ENCODE measurements at regions not wholly inside any gene's neighbourhood (a gene's known extent, or its start where the extent isn't known, plus 50 kb on each side); places are given as distances from the start of the nearest gene placed in this dataset.

DNA sequence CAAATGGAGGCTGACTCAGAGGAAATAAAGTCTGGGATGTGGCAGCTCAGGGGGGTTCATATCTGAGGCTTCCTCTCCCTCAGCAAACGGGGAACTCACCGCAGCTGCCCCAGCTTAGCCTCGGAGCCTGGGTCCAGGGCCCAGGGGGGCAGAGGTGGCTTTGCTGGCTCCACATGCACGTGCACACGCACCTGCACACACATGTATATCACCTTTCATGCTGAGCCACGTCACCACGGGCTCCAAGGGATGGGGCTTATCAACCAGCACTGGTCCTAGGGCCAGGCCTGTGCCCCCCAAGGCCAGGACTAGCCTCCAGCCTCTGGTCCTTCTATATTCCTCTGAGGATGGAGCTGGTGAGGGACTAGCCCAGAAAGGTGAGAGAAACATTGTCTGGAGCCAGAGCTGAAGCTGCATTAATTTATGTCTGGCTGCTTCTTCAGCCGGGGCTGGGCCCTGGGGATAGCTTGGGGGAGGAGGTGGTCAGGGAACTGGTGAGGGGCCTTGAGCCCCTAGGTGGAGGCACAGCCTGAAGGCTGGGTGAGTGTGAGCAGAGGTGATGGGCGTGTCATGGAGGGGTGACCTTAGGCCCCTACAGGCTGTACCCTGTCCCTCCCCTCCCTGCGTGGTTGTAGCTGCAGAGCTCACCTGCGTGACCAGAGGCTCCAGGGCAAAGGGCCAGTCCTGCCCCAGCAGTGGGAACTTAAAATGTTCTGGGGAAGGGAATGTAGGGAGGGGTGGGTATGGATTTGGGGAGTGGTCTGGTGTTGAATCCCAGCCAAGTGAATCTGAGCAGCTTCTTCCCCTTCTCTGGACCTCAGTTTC lies 520.8 kb downstream of the PTPRU start:
- ATAC-seq (no peak), DNase-seq (ENCODE audit: low spot score) (no peak), FAIRE-seq (no peak)
- Histone ChIP-seq H3K4me1 (ENCODE audit: insufficient read depth, low read length) (no peaks in the 10 kb centered on the region), H3K79me2 (ENCODE audit: insufficient read depth, low read length) (no peaks in the 10 kb centered on the region), H3K36me3 (replicated peaks in 1 of 2; ENCODE audit: control insufficient read depth in 1 of 2, insufficient read depth in 2 of 2, low read length in 2 of 2) (no peaks in the 10 kb centered on the region), H3K4me2 (ENCODE audit: low read depth, low read length) (no peak overlapping the region), H3K27ac (ENCODE audit: extremely low read length, insufficient read depth, low read length) (no peak overlapping the region), H3K9me3 (ENCODE audit: low read length) (no peaks in the 10 kb centered on the region), H3K27me3 (ENCODE audit: control insufficient read depth in 1 of 2, insufficient read depth in 2 of 2, low read length in 2 of 2) (peaks cover 0 to 2% of the 10 kb centered on the region in 2 experiments; a peak in 1 of 5 replicates), H2AFZ (ENCODE audit: low read length) (no peak overlapping the region), H3K4me3 (replicated peaks in 1 of 3; ENCODE audit: insufficient read depth in 1 of 3, low read depth in 2 of 3, low read length in 3 of 3) (no peak overlapping the region), H3K9ac (ENCODE audit: insufficient read depth, low read depth, low read length) (no peak overlapping the region), H4K20me1 (ENCODE audit: insufficient read depth, low read length) (0 out of 2 replicates have a peak, but pooled peaks cover 2% of the 10 kb centered on the region)
- 0% methylated on average over 6 of the region's 11 CpGs for WGBS (ENCODE audit: low lambda C conversion rate)
- intact Hi-C loops (cut with micrococcal nuclease; ENCODE audit: unreplicated experiment), result no loop called here
- in situ Hi-C loops (cut with HindIII; ENCODE audit: extremely low pct_ligation_motif_present, low pct_unique_long_range_greater_than_20kb), result no loop called here
- POLR2A ChIA-PET, result no interaction called here
- BruUV-seq (replicated peaks), result no TSS peak
- no peak for TF ChIP-seq SETDB1 (CRISPR knock-in tag; IDR thresholded peaks at IDR 0.05; ENCODE audit: borderline replicate concordance)
- TF ChIP-seq, protein P1, sequence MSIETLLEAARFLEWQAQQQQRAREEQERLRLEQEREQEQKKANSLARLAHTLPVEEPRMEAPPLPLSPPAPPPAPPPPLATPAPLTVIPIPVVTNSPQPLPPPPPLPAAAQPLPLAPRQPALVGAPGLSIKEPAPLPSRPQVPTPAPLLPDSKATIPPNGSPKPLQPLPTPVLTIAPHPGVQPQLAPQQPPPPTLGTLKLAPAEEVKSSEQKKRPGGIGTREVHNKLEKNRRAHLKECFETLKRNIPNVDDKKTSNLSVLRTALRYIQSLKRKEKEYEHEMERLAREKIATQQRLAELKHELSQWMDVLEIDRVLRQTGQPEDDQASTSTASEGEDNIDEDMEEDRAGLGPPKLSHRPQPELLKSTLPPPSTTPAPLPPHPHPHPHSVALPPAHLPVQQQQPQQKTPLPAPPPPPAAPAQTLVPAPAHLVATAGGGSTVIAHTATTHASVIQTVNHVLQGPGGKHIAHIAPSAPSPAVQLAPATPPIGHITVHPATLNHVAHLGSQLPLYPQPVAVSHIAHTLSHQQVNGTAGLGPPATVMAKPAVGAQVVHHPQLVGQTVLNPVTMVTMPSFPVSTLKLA (IDR thresholded peaks at IDR 0.05), result peak; percentile 43; the same call in 1 of the 2 replicates
- CTCF ChIA-PET (ENCODE audit: low intra/inter-chr PET ratio, low total read pairs), result no interaction called here

DNA sequence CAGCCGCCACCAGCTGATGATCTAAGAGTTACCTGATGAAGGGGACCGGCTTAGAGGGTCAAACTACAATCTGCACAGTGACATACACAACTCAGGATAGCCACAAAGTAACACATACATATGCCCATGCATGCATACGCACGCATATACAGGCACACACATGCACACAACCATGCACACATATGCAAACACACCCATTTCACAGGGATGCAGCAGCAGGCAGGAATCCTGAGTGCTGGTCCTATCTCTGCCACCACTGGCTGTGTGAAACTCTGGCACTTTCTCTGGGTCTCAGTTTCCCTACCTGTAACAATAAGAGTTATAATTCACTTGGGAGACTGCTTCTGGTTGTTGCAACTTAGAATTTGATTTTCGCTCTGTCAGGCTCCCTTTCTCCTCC lies 520.2 kb downstream of the PTPRU start:
- H3K79me2 ChIP-seq (ENCODE audit: insufficient read depth, low read length), result no peaks in the 10 kb centered on the region
- intact Hi-C loops (cut with micrococcal nuclease; ENCODE audit: unreplicated experiment), result no loop called here
- CTCF ChIA-PET (ENCODE audit: low intra/inter-chr PET ratio, low total read pairs), result no interaction called here
- peaks cover 0 to 2% of the 10 kb centered on the region in 2 experiments; a peak in 1 of 5 replicates for H3K27me3 ChIP-seq (ENCODE audit: control insufficient read depth in 1 of 2, insufficient read depth in 2 of 2, low read length in 2 of 2)
- H3K9me3 ChIP-seq (ENCODE audit: low read length), result no peaks in the 10 kb centered on the region
- no peak overlapping the region for H3K4me2 ChIP-seq (ENCODE audit: low read depth, low read length)
- H3K36me3 ChIP-seq (replicated peaks in 1 of 2; ENCODE audit: control insufficient read depth in 1 of 2, insufficient read depth in 2 of 2, low read length in 2 of 2), result no peaks in the 10 kb centered on the region
- no peak overlapping the region for H2AFZ ChIP-seq (ENCODE audit: low read length)
- ATAC-seq, result no peak
- no peak overlapping the region for H3K27ac ChIP-seq (ENCODE audit: extremely low read length, insufficient read depth, low read length)
- H3K4me3 ChIP-seq (replicated peaks in 1 of 3; ENCODE audit: insufficient read depth in 1 of 3, low read depth in 2 of 3, low read length in 3 of 3), result no peak overlapping the region
- no peak for DNase-seq (ENCODE audit: low spot score)
- no TSS peak for BruUV-seq (replicated peaks)
- H3K9ac ChIP-seq (ENCODE audit: insufficient read depth, low read depth, low read length), result no peak overlapping the region
- in situ Hi-C loops (cut with HindIII; ENCODE audit: extremely low pct_ligation_motif_present, low pct_unique_long_range_greater_than_20kb), result no loop called here
- no peaks in the 10 kb centered on the region for H3K4me1 ChIP-seq (ENCODE audit: insufficient read depth, low read length)
- H4K20me1 ChIP-seq (ENCODE audit: insufficient read depth, low read length), result 0 out of 2 replicates have a peak, but pooled peaks cover 2% of the 10 kb centered on the region
- 6% methylated on average over 3 of the region's 5 CpGs for WGBS (ENCODE audit: low lambda C conversion rate)
- POLR2A ChIA-PET, result no interaction called here
- FAIRE-seq, result no peak
- TF ChIP-seq ZNF644 (CRISPR knock-in tag; IDR thresholded peaks at IDR 0.05; ENCODE audit: low read depth), result no peak
- no peak for TF ChIP-seq KDM4B (CRISPR knock-in tag; IDR thresholded peaks at IDR 0.05)
- TF ChIP-seq GATAD1 (CRISPR knock-in tag; IDR thresholded peaks at IDR 0.05), result no peak
- TF ChIP-seq, protein P2, sequence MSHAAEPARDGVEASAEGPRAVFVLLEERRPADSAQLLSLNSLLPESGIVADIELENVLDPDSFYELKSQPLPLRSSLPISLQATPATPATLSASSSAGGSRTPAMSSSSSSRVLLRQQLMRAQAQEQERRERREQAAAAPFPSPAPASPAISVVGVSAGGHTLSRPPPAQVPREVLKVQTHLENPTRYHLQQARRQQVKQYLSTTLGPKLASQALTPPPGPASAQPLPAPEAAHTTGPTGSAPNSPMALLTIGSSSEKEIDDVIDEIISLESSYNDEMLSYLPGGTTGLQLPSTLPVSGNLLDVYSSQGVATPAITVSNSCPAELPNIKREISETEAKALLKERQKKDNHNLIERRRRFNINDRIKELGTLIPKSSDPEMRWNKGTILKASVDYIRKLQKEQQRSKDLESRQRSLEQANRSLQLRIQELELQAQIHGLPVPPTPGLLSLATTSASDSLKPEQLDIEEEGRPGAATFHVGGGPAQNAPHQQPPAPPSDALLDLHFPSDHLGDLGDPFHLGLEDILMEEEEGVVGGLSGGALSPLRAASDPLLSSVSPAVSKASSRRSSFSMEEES (CRISPR knock-in tag; IDR thresholded peaks at IDR 0.05), result no peak
- TF ChIP-seq, protein P3, sequence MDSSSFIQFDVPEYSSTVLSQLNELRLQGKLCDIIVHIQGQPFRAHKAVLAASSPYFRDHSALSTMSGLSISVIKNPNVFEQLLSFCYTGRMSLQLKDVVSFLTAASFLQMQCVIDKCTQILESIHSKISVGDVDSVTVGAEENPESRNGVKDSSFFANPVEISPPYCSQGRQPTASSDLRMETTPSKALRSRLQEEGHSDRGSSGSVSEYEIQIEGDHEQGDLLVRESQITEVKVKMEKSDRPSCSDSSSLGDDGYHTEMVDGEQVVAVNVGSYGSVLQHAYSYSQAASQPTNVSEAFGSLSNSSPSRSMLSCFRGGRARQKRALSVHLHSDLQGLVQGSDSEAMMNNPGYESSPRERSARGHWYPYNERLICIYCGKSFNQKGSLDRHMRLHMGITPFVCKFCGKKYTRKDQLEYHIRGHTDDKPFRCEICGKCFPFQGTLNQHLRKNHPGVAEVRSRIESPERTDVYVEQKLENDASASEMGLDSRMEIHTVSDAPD (CRISPR knock-in tag; IDR thresholded peaks at IDR 0.05), result no peak
- TF ChIP-seq, protein P4, sequence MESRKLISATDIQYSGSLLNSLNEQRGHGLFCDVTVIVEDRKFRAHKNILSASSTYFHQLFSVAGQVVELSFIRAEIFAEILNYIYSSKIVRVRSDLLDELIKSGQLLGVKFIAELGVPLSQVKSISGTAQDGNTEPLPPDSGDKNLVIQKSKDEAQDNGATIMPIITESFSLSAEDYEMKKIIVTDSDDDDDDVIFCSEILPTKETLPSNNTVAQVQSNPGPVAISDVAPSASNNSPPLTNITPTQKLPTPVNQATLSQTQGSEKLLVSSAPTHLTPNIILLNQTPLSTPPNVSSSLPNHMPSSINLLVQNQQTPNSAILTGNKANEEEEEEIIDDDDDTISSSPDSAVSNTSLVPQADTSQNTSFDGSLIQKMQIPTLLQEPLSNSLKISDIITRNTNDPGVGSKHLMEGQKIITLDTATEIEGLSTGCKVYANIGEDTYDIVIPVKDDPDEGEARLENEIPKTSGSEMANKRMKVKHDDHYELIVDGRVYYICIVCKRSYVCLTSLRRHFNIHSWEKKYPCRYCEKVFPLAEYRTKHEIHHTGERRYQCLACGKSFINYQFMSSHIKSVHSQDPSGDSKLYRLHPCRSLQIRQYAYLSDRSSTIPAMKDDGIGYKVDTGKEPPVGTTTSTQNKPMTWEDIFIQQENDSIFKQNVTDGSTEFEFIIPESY (CRISPR knock-in tag; IDR thresholded peaks at IDR 0.05), result no peak
- TF ChIP-seq MTA1 (CRISPR knock-in tag; IDR thresholded peaks at IDR 0.05; ENCODE audit: borderline replicate concordance), result no peak
- TF ChIP-seq ZFP37 (CRISPR knock-in tag; IDR thresholded peaks at IDR 0.05; ENCODE audit: borderline replicate concordance), result no peak
- no peak for TF ChIP-seq ZKSCAN5 (CRISPR knock-in tag; IDR thresholded peaks at IDR 0.05)
- no peak for TF ChIP-seq PITX1 (CRISPR knock-in tag; IDR thresholded peaks at IDR 0.05)
